OCI-LY7 (cell line): ENCODE measurements at regions not wholly inside any gene's neighbourhood (a gene's known extent, or its start where the extent isn't known, plus 50 kb on each side); places are given as distances from the start of the nearest gene placed in this dataset.

ENCODE experiments used
- BruUV-seq: library from RNA; stranded (reverse); fragments of 400-500 nt; replicated peaks from 2 replicates; lab custom pipeline; 2021; lab: Mats Ljungman, UMichigan
- CTCF ChIA-PET: fragments of 300-600 bp; sonication (Branson Sonifier 250); formaldehyde crosslinking; loops from one replicate; lab custom pipeline; 2022; ENCODE audit warnings: antibody characterized with exemption; ENCODE audit not compliant: unreplicated experiment; lab: Charles Lee
- POLR2A ChIA-PET: fragments of 300-600 bp; sonication (Branson Sonifier 250); formaldehyde crosslinking; loops from one replicate; lab custom pipeline; 2022; ENCODE audit warnings: antibody characterized with exemption; lab: Charles Lee
- DNase-seq: peaks from one replicate; pipeline ENCODE4 v3.0.0-alpha.2; 2015; ENCODE audit warnings: low spot score
- H2AFZ ChIP-seq: fragments of 200-600 bp; sonication (generic), shearing (Covaris generic); 2 replicates; pipeline ENCODE4 v1.6.1; 2014; ENCODE audit warnings: mild to moderate bottlenecking, antibody characterized with exemption, low read length, moderate library complexity
- H3K27ac ChIP-seq: fragments of 200-600 bp; sonication (generic); 2 replicates; pipeline ENCODE4 v1.5.1; 2014; ENCODE audit warnings: mixed run types, low read depth, mild to moderate bottlenecking, moderate library complexity, low read length, inconsistent platforms; ENCODE audit not compliant: poor library complexity, severe bottlenecking
- H3K36me3 ChIP-seq: fragments of 200-600 bp; sonication (generic); 2 replicates; pipeline ENCODE4 v1.6.1; 2014; ENCODE audit warnings: mild to moderate bottlenecking, antibody characterized with exemption, low read length, moderate library complexity, mixed read lengths; ENCODE audit not compliant: insufficient read depth
- H3K4me1 ChIP-seq: fragments of 200-600 bp; sonication (generic); 2 replicates; pipeline ENCODE4 v1.5.1; 2014; ENCODE audit warnings: mild to moderate bottlenecking, low read length; ENCODE audit not compliant: insufficient read depth, poor library complexity, severe bottlenecking
- H3K4me2 ChIP-seq: fragments of 200-600 bp; sonication (generic); 2 replicates; pipeline ENCODE4 v1.6.1; 2014; ENCODE audit warnings: mild to moderate bottlenecking, low read length
- H3K4me3 ChIP-seq: fragments of 200-600 bp; sonication (generic); 2 replicates; pipeline ENCODE4 v1.5.1; 2014; ENCODE audit warnings: mild to moderate bottlenecking, low read depth, low read length; ENCODE audit not compliant: poor library complexity, severe bottlenecking
- H3K79me2 ChIP-seq: fragments of 200-600 bp; sonication (generic); 2 replicates; pipeline ENCODE4 v1.6.1; 2016; ENCODE audit warnings: low read depth, mild to moderate bottlenecking, low read length, moderate library complexity, mixed read lengths; ENCODE audit not compliant: insufficient read depth
- H3K9me2 ChIP-seq: fragments of 200-600 bp; sonication (generic); 2 replicates; pipeline ENCODE4 v1.6.1; 2016; ENCODE audit warnings: mild to moderate bottlenecking, low read length, mixed read lengths; ENCODE audit not compliant: insufficient read depth
- H3K9me3 ChIP-seq: fragments of 200-600 bp; sonication (generic); 2 replicates; pipeline ENCODE4 v1.6.1; 2014; ENCODE audit warnings: mild to moderate bottlenecking, mixed run types, low read length, mixed read lengths
- H4K20me1 ChIP-seq: fragments of 200-600 bp; sonication (generic); 2 replicates; pipeline ENCODE4 v1.6.1; 2014; ENCODE audit warnings: mild to moderate bottlenecking, antibody characterized with exemption, low read length, moderate library complexity, mixed read lengths; ENCODE audit not compliant: insufficient read depth
- EZH2phosphoT487 ChIP-seq: fragments of 200-600 bp; sonication (generic); IDR thresholded peaks from 2 replicates; pipeline ENCODE4 v1.6.1; 2018; ENCODE audit warnings: low read depth, borderline replicate concordance, mild to moderate bottlenecking, mixed run types, antibody characterized with exemption, low read length, moderate library complexity, mixed read lengths
- intact Hi-C: fragments of 100-400 bp; cut with micrococcal nuclease; formaldehyde crosslinking; loops from one replicate; pipeline ENCODE4 v1.10.0; 2022; ENCODE audit not compliant: unreplicated experiment
- TF ChIP-seq, protein P1 (sequence below): fragments of 200-600 bp; sonication (generic); conservative IDR thresholded peaks from 2 replicates; pipeline ENCODE4 v1.5.1; 2014; ENCODE audit warnings: mild to moderate bottlenecking, antibody characterized with exemption, low read length, moderate library complexity, mixed read lengths

DNA sequence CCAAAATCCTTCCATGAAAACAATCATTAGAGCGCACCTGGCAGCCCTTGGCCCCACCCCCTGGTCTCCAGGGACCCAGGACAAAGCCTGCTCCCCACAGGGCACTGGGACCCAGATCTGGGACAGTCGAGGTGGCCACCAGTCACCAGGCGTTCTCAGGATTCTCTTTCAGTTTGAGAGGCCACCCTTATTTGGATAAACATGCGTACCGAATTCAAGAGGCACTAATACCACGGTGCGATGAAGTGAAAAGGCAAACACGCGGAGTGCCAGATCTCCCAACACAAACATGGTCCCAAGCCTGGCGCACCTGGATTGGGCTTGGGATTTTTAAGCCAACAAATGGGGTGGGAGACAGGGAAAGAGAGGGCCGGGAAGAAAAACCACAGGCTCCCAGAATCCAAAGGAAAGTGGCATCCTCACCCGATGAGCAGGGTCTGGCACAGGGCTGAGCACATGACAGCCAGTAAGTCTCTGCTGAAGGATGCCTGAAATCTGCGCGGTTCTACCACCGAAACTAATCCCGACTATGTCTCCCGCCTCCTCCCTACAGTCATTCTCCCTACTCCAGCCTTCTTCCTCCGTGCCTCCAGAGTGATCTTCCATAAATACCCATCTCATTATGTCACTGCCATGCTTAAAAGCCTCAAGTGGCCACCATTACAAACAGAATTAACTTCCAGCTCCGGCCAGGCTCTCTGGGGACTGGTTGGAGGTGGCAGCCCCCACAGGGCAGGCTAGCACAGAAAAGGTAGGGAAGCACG lies 60.9 kb upstream of the KLHL29 start:
- Histone ChIP-seq H2AFZ (no peak overlapping the region), H3K9me2 (no peaks in the 10 kb centered on the region), H3K27ac (no peak overlapping the region), H3K4me1 (no peaks in the 10 kb centered on the region), H3K4me3 (no peak overlapping the region), H4K20me1 (no peaks in the 10 kb centered on the region), H3K4me2 (no peak overlapping the region), H3K79me2 (no peaks in the 10 kb centered on the region), H3K9me3 (no peaks in the 10 kb centered on the region), H3K36me3 (no peaks in the 10 kb centered on the region)
- TF ChIP-seq, protein P1, sequence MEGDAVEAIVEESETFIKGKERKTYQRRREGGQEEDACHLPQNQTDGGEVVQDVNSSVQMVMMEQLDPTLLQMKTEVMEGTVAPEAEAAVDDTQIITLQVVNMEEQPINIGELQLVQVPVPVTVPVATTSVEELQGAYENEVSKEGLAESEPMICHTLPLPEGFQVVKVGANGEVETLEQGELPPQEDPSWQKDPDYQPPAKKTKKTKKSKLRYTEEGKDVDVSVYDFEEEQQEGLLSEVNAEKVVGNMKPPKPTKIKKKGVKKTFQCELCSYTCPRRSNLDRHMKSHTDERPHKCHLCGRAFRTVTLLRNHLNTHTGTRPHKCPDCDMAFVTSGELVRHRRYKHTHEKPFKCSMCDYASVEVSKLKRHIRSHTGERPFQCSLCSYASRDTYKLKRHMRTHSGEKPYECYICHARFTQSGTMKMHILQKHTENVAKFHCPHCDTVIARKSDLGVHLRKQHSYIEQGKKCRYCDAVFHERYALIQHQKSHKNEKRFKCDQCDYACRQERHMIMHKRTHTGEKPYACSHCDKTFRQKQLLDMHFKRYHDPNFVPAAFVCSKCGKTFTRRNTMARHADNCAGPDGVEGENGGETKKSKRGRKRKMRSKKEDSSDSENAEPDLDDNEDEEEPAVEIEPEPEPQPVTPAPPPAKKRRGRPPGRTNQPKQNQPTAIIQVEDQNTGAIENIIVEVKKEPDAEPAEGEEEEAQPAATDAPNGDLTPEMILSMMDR = no peak
- no peak for TF ChIP-seq EZH2phosphoT487
- no peak for DNase-seq
- POLR2A ChIA-PET = no interaction called here
- intact Hi-C loops = no loop called here
- BruUV-seq = no TSS peak
- CTCF ChIA-PET = no interaction called here

DNA sequence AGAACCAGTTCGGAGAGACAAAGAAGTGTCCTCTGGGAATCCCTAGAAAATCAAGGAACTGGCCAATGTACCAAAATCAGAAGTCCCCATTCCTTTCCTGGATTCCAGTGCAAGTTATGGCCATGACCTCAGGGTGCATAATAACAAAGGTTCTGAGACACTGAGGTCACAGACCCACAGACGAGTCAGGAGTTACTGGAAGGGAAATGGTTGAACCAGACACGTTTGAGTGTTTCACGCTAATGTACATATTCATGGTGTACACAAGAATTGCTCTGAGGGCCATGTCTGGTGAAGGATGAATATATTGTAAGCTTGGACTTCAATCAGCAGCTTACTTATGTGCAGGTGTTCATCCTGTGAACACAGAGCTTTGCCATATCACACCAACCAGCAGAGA lies 58.6 kb upstream of the KLHL29 start:
- no peaks in the 10 kb centered on the region for H4K20me1 ChIP-seq
- H3K79me2 ChIP-seq = no peaks in the 10 kb centered on the region
- TF ChIP-seq EZH2phosphoT487 = no peak
- TF ChIP-seq, protein P1 = no peak
- no peak overlapping the region for H2AFZ ChIP-seq
- POLR2A ChIA-PET = interaction anchor here (0.8 kb wide), 1 partner anchor 29 kb away, joined by 3 read pairs; no protein-coding TSS in a partner anchor
- CTCF ChIA-PET = no interaction called here
- H3K4me1 ChIP-seq = no peaks in the 10 kb centered on the region
- no peak overlapping the region for H3K4me3 ChIP-seq
- no peaks in the 10 kb centered on the region for H3K9me3 ChIP-seq
- H3K9me2 ChIP-seq = no peaks in the 10 kb centered on the region
- no peak for DNase-seq
- H3K27ac ChIP-seq = no peak overlapping the region
- intact Hi-C loops = no loop called here
- BruUV-seq = no TSS peak
- H3K4me2 ChIP-seq = no peak overlapping the region
- H3K36me3 ChIP-seq = no peaks in the 10 kb centered on the region

DNA sequence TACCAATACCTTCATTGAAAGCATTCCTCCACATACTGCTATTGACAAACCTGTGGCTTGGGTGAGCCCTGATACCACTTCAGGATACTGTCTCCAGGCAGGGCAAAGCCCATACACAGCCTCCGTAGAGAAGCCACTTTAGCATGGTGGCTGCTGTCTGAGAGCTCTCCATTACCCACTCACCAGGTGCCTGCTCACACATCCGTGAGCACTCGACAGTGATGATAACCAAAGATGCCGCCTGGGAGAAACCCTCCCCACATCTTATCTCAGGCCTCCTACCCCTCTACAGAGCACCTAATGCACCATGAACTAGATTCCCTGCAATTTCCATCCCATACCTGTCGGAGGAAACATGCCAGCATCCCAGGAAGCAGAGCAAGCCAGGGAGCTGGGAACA lies 57.6 kb upstream of the KLHL29 start:
- ChIA-PET POLR2A (interaction anchor here (0.7 kb wide), 1 partner anchor 17 kb away, joined by 3 read pairs; no protein-coding TSS in a partner anchor), CTCF (no interaction called here)
- Histone ChIP-seq H2AFZ (no peak overlapping the region), H3K4me1 (no peaks in the 10 kb centered on the region), H3K9me2 (no peaks in the 10 kb centered on the region), H3K9me3 (no peaks in the 10 kb centered on the region), H3K4me2 (no peak overlapping the region), H3K27ac (no peak overlapping the region), H3K36me3 (no peaks in the 10 kb centered on the region), H3K79me2 (no peaks in the 10 kb centered on the region), H3K4me3 (no peak overlapping the region), H4K20me1 (no peaks in the 10 kb centered on the region)
- no TSS peak for BruUV-seq
- intact Hi-C loops = no loop called here
- no peak for TF ChIP-seq EZH2phosphoT487
- DNase-seq = no peak
